H1 (cell line): ENCODE measurements at regions not wholly inside any gene's neighbourhood (a gene's known extent, or its start where the extent isn't known, plus 50 kb on each side); places are given as distances from the start of the nearest gene placed in this dataset.

Experiments used
- ASH2L ChIP-seq: fragments of 200-600, 300-600 bp; sonication (generic); IDR thresholded peaks from one replicate; pipeline ENCODE4 v1.7.1; 2017; ENCODE audit warnings: low read length
- BCL11A ChIP-seq, 2 experiments: IDR thresholded peaks; one replicate each; pipeline ENCODE4 v1.6.1; 2011; ENCODE audit warnings: low read depth in 2 of 2, low read length in 2 of 2, mild to moderate bottlenecking in 2 of 2
- GABPA ChIP-seq: IDR thresholded peaks from 2 replicates; pipeline ENCODE4 v1.6.1; 2011; ENCODE audit warnings: mild to moderate bottlenecking, low read length, moderate library complexity, borderline replicate concordance; ENCODE audit not compliant: insufficient read depth
- JUN ChIP-seq: IDR thresholded peaks from 2 replicates; pipeline ENCODE4 v1.6.1; 2011; ENCODE audit warnings: low read depth, mild to moderate bottlenecking, improper control_type of control experiment, low read length
- JUND ChIP-seq: IDR thresholded peaks from 2 replicates; pipeline ENCODE4 v1.6.1; 2011; ENCODE audit warnings: mild to moderate bottlenecking, improper control_type of control experiment, low read length
- KDM5A ChIP-seq: fragments of 200-600 bp; IDR thresholded peaks from 2 replicates; pipeline ENCODE4 v1.7.1; 2012; ENCODE audit warnings: mild to moderate bottlenecking, low read length, inconsistent platforms, mixed read lengths
- RNF2 ChIP-seq: fragments of 200-900, 300-1000 bp; sonication (generic); IDR thresholded peaks from 2 replicates; pipeline ENCODE4 v1.7.1; 2016; ENCODE audit warnings: borderline replicate concordance, low read depth, mild to moderate bottlenecking, antibody characterized with exemption, low read length; ENCODE audit not compliant: poor library complexity, severe bottlenecking; ENCODE audit errors: missing control alignments
- RXRA ChIP-seq: IDR thresholded peaks from 2 replicates; pipeline ENCODE4 v1.6.1; 2011; ENCODE audit warnings: low read depth, mild to moderate bottlenecking, low read length, moderate library complexity; ENCODE audit not compliant: insufficient read depth
- SIX5 ChIP-seq: IDR thresholded peaks from 2 replicates; pipeline ENCODE4 v1.6.1; 2011; ENCODE audit warnings: mild to moderate bottlenecking, low read depth, low read length
- TF ChIP-seq, protein P1 (sequence below): fragments of 300-600 bp; sonication (generic); IDR thresholded peaks from 2 replicates; pipeline ENCODE4 v1.7.1; 2012; ENCODE audit warnings: low read length, moderate library complexity, mild to moderate bottlenecking, inconsistent platforms; ENCODE audit not compliant: insufficient replicate concordance

DNA sequence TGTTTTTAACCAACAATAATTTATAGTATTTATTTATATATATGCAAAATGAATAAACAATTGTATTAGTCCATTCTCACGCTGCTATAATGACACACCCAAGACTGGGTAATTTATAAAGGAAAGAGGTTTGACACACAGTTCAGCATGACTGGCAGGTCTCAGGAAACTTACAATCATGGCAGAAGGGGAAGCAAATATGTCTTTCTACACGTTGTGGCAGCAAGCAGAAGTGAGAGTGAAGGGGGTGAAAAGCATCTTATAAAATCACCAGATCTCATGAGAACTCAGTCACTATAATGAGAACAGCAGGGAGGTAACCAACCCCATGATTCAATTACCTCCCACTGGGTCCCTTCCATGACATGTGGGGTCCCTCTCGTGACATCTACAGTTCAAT, 162.8 kb upstream of the SLITRK3 start (continued):
- TF ChIP-seq, protein P1, sequence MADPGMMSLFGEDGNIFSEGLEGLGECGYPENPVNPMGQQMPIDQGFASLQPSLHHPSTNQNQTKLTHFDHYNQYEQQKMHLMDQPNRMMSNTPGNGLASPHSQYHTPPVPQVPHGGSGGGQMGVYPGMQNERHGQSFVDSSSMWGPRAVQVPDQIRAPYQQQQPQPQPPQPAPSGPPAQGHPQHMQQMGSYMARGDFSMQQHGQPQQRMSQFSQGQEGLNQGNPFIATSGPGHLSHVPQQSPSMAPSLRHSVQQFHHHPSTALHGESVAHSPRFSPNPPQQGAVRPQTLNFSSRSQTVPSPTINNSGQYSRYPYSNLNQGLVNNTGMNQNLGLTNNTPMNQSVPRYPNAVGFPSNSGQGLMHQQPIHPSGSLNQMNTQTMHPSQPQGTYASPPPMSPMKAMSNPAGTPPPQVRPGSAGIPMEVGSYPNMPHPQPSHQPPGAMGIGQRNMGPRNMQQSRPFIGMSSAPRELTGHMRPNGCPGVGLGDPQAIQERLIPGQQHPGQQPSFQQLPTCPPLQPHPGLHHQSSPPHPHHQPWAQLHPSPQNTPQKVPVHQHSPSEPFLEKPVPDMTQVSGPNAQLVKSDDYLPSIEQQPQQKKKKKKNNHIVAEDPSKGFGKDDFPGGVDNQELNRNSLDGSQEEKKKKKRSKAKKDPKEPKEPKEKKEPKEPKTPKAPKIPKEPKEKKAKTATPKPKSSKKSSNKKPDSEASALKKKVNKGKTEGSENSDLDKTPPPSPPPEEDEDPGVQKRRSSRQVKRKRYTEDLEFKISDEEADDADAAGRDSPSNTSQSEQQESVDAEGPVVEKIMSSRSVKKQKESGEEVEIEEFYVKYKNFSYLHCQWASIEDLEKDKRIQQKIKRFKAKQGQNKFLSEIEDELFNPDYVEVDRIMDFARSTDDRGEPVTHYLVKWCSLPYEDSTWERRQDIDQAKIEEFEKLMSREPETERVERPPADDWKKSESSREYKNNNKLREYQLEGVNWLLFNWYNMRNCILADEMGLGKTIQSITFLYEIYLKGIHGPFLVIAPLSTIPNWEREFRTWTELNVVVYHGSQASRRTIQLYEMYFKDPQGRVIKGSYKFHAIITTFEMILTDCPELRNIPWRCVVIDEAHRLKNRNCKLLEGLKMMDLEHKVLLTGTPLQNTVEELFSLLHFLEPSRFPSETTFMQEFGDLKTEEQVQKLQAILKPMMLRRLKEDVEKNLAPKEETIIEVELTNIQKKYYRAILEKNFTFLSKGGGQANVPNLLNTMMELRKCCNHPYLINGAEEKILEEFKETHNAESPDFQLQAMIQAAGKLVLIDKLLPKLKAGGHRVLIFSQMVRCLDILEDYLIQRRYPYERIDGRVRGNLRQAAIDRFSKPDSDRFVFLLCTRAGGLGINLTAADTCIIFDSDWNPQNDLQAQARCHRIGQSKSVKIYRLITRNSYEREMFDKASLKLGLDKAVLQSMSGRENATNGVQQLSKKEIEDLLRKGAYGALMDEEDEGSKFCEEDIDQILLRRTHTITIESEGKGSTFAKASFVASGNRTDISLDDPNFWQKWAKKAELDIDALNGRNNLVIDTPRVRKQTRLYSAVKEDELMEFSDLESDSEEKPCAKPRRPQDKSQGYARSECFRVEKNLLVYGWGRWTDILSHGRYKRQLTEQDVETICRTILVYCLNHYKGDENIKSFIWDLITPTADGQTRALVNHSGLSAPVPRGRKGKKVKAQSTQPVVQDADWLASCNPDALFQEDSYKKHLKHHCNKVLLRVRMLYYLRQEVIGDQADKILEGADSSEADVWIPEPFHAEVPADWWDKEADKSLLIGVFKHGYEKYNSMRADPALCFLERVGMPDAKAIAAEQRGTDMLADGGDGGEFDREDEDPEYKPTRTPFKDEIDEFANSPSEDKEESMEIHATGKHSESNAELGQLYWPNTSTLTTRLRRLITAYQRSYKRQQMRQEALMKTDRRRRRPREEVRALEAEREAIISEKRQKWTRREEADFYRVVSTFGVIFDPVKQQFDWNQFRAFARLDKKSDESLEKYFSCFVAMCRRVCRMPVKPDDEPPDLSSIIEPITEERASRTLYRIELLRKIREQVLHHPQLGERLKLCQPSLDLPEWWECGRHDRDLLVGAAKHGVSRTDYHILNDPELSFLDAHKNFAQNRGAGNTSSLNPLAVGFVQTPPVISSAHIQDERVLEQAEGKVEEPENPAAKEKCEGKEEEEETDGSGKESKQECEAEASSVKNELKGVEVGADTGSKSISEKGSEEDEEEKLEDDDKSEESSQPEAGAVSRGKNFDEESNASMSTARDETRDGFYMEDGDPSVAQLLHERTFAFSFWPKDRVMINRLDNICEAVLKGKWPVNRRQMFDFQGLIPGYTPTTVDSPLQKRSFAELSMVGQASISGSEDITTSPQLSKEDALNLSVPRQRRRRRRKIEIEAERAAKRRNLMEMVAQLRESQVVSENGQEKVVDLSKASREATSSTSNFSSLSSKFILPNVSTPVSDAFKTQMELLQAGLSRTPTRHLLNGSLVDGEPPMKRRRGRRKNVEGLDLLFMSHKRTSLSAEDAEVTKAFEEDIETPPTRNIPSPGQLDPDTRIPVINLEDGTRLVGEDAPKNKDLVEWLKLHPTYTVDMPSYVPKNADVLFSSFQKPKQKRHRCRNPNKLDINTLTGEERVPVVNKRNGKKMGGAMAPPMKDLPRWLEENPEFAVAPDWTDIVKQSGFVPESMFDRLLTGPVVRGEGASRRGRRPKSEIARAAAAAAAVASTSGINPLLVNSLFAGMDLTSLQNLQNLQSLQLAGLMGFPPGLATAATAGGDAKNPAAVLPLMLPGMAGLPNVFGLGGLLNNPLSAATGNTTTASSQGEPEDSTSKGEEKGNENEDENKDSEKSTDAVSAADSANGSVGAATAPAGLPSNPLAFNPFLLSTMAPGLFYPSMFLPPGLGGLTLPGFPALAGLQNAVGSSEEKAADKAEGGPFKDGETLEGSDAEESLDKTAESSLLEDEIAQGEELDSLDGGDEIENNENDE: no peak
- TF ChIP-seq RNF2 (no peak), GABPA (no peak), JUN (no peak), KDM5A (no peak), RXRA (no peak), BCL11A (IDR thresholded peaks at IDR 0.05; ENCODE audit: low read depth in 2 of 2, low read length in 2 of 2) (no peak), JUND (no peak), SIX5 (no peak), ASH2L (no peak)
